ENCODE measurements at regions not wholly inside any gene's neighbourhood (a gene's known extent, or its start where the extent isn't known, plus 50 kb on each side); places are given as distances from the start of the nearest gene placed in this dataset.

- TF ChIP-seq CTCF (IDR thresholded peaks at IDR 0.05) (no peak), POLR2A (IDR thresholded peaks at IDR 0.05) (no peak)
Observed at GRCh38 chr4:115376866-115377265, 263.4 kb upstream of the NDST4 start.
